ENCODE measurements at regions not wholly inside any gene's neighbourhood (a gene's known extent, or its start where the extent isn't known, plus 50 kb on each side); places are given as distances from the start of the nearest gene placed in this dataset.

DNA sequence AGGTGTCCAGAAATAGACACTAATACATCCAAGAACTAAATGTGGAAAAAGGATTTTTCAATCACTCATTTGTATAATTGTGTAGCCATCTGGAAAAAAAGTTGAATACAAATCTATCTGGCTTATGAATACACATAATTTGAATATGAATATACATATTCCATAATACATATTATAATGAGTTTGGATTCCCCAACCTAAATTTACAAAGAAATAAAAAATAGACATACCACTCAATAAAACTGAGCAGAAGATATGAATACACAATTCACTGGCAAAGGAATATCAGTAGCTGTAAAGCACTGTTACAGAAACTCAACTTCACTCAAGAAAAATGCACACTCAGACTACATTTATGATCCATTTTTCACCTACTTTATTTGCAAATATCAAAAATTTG lies 121.9 kb upstream of the EDIL3 start:
- no peak overlapping the region for H3K4me2 ChIP-seq (ENCODE audit: control insufficient read depth, insufficient read depth)
- no TSS peak for BruUV-seq (replicated peaks)
- no peak overlapping the region for H3K27ac ChIP-seq (ENCODE audit: control insufficient read depth, insufficient read depth)
- intact Hi-C loops (cut with micrococcal nuclease; ENCODE audit: unreplicated experiment) (no loop called here), in situ Hi-C loops (cut with MboI) (no loop called here)
- H3K9me3 ChIP-seq (replicated peaks; ENCODE audit: control insufficient read depth, insufficient read depth, low read length) = no peaks in the 10 kb centered on the region
- no peaks in the 10 kb centered on the region for H3K27me3 ChIP-seq (replicated peaks in 1 of 2; ENCODE audit: control insufficient read depth in 2 of 2, insufficient read depth in 2 of 2, low read length in 1 of 2)
- ChIA-PET CTCF (no interaction called here), RAD21 (ENCODE audit: unreplicated experiment) (no interaction called here), SMC1A (ENCODE audit: uncharacterized antibody, unreplicated experiment) (no interaction called here), POLR2A (no interaction called here)
- H2AFZ ChIP-seq (ENCODE audit: control insufficient read depth, low read depth, low read length) = no peak overlapping the region
- no peaks in the 10 kb centered on the region for H4K20me1 ChIP-seq (ENCODE audit: control insufficient read depth, insufficient read depth)
- H3K79me2 ChIP-seq (ENCODE audit: control insufficient read depth, insufficient read depth, low read length) = no peaks in the 10 kb centered on the region
- DNase-seq (ENCODE audit: low read depth, low spot score) = no peak
- H3K4me1 ChIP-seq (ENCODE audit: control insufficient read depth, insufficient read depth, low read length) = no peaks in the 10 kb centered on the region
- no peak for ATAC-seq
- H3K36me3 ChIP-seq (ENCODE audit: control insufficient read depth in 2 of 2, insufficient read depth in 2 of 2, low read length in 1 of 2) = no peaks in the 10 kb centered on the region
- FAIRE-seq = no peak
- TF ChIP-seq NBN (IDR thresholded peaks at IDR 0.05) (no peak), EZH2 (IDR thresholded peaks at IDR 0.05; ENCODE audit: borderline replicate concordance, control insufficient read depth, low read depth, low read length) (no peak), CUX1 (IDR thresholded peaks at IDR 0.05; ENCODE audit: insufficient replicate concordance, low read depth, low read length) (no peak), YY1 (IDR thresholded peaks at IDR 0.05; ENCODE audit: low read depth, low read length) (no peak), CHD2 (IDR thresholded peaks at IDR 0.05; ENCODE audit: borderline replicate concordance, low read depth, low read length) (no peak), STAT3 (IDR thresholded peaks at IDR 0.05; ENCODE audit: low read depth, low read length) (no peak)
- H3K9ac ChIP-seq (ENCODE audit: control insufficient read depth, insufficient read depth, low read length) = no peak overlapping the region
- no peak overlapping the region for H3K4me3 ChIP-seq
